Glutamatergic neuron (in vitro differentiated cells): ENCODE measurements at regions not wholly inside any gene's neighbourhood (a gene's known extent, or its start where the extent isn't known, plus 50 kb on each side); places are given as distances from the start of the nearest gene placed in this dataset.

ENCODE experiments used
- DNase-seq: peaks from one replicate; pipeline ENCODE4 v3.0.0; 2022
- H3K27ac Mint-ChIP-seq: one replicate; pipeline ENCODE4 v1.8.0; 2020; ENCODE audit warnings: mild to moderate bottlenecking, mixed read lengths, inconsistent platforms; ENCODE audit not compliant: unreplicated experiment
- H3K27me3 Mint-ChIP-seq: one replicate; pipeline ENCODE4 v1.8.0; 2020; ENCODE audit warnings: mild to moderate bottlenecking, moderate library complexity, mixed read lengths, inconsistent platforms; ENCODE audit not compliant: unreplicated experiment
- H3K36me3 Mint-ChIP-seq: one replicate; pipeline ENCODE4 v1.8.0; 2020; ENCODE audit warnings: mild to moderate bottlenecking, mixed read lengths, inconsistent platforms; ENCODE audit not compliant: unreplicated experiment
- H3K4me1 Mint-ChIP-seq: one replicate; pipeline ENCODE4 v1.8.0; 2020; ENCODE audit warnings: mild to moderate bottlenecking, low read depth, mixed read lengths, inconsistent platforms; ENCODE audit not compliant: unreplicated experiment
- H3K4me3 Mint-ChIP-seq: one replicate; pipeline ENCODE4 v1.8.0; 2020; ENCODE audit warnings: mild to moderate bottlenecking, mixed read lengths, inconsistent platforms; ENCODE audit not compliant: unreplicated experiment
- H3K9me3 Mint-ChIP-seq: one replicate; pipeline ENCODE4 v1.8.0; 2020; ENCODE audit warnings: mild to moderate bottlenecking, moderate library complexity, mixed read lengths, inconsistent platforms; ENCODE audit not compliant: unreplicated experiment
- TF ChIP-seq, protein P1 (sequence below): fragments of 200-600 bp; sonication (generic); IDR thresholded peaks from one replicate; pipeline ENCODE4 v1.5.0; 2021; ENCODE audit not compliant: partially characterized antibody, unreplicated experiment

GRCh38 chr22:48838376-48838775, 989.3 kb downstream of the BRD1 start:
- Mint-ChIP-seq H3K4me1 (no peaks in the 10 kb centered on the region), H3K9me3 (peaks cover 22% of the 10 kb centered on the region), H3K27ac (no peak overlapping the region), H3K4me3 (no peak overlapping the region), H3K27me3 (peaks cover 28% of the 10 kb centered on the region), H3K36me3 (peaks cover 18% of the 10 kb centered on the region)
- TF ChIP-seq, protein P1, sequence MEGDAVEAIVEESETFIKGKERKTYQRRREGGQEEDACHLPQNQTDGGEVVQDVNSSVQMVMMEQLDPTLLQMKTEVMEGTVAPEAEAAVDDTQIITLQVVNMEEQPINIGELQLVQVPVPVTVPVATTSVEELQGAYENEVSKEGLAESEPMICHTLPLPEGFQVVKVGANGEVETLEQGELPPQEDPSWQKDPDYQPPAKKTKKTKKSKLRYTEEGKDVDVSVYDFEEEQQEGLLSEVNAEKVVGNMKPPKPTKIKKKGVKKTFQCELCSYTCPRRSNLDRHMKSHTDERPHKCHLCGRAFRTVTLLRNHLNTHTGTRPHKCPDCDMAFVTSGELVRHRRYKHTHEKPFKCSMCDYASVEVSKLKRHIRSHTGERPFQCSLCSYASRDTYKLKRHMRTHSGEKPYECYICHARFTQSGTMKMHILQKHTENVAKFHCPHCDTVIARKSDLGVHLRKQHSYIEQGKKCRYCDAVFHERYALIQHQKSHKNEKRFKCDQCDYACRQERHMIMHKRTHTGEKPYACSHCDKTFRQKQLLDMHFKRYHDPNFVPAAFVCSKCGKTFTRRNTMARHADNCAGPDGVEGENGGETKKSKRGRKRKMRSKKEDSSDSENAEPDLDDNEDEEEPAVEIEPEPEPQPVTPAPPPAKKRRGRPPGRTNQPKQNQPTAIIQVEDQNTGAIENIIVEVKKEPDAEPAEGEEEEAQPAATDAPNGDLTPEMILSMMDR = no peak
- no peak for DNase-seq

DNA sequence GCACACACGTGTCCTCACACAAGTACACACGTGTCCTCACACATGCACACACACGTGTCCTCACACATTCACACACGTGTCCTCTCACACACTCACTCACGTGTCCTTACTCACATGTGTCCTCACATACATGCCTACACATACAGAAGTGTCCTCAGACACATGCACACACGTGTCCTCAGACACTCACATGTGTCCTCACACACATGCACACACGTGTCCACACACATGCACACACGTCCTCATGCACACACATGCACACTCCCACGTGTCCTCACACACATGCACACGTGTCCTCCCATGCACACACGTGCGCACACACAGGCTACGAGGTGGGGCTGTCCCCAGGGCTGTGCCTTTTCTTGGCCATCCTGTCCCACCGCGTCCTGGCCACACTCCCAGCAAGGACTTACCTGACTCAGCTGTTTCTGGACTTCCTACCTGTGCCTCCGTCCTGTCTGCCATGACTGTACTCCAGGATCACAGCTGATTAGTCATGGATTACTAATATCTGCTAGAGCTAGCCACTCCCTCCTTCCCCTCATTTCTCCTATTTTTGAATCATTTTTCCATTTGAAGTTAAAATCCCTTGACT, 990.2 kb downstream of the BRD1 start:
- peaks cover 28% of the 10 kb centered on the region for H3K27me3 Mint-ChIP-seq
- peaks cover 22% of the 10 kb centered on the region for H3K9me3 Mint-ChIP-seq
- TF ChIP-seq, protein P1 = no peak
- peak overlapping the region; percentile 22 for H3K27ac Mint-ChIP-seq
- no peak overlapping the region for H3K4me3 Mint-ChIP-seq
- DNase-seq = no peak
- peaks cover 21% of the 10 kb centered on the region for H3K36me3 Mint-ChIP-seq
- no peaks in the 10 kb centered on the region for H3K4me1 Mint-ChIP-seq

- peaks cover 21% of the 10 kb centered on the region for H3K36me3 Mint-ChIP-seq
Measured at GRCh38 chr22:48836673-48837340, 990.9 kb downstream of the BRD1 start.

DNA sequence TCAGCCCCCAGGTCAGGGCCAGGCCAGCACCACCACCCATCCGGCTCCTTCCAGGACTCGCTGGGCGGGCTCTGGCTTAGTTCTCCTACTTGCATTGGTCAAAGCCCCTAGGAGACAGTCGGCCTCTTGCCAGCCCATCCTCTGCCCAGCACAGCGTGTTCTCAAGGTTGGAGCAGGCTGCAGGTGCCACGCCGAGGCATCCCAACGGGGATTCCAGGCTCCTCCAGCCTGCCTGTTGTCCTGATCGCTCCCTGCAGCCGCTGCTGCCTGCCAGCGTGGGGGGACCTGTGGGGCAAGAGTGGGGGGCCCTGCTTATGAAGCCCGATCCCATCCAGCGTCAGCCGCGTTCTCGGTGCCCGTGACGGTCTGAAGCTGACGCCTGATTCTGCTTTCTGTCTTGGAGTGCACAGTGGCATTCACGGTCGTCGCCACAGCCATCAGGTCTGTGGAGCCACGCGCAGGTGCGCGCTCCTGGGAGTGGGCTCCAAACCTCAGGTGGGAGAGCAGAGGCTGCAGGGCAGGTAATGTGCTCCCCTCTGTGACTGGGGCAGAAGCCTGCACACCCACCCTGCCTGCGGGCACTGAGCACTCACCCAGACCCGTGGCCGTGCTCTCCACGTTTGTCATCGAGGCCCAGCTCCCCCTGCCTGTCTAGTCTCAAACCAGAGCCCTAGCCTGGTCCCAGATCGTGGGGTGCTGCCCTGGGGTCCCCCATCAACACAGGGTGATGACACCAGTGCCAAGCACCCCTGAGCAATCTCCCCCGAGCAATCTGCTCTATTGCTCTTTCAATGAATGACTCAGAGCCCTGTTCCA, 991.6 kb downstream of the BRD1 start:
- Mint-ChIP-seq H3K36me3 (peaks cover 21% of the 10 kb centered on the region), H3K27ac (no peak overlapping the region), H3K4me1 (no peaks in the 10 kb centered on the region), H3K9me3 (peaks cover 19% of the 10 kb centered on the region), H3K4me3 (no peak overlapping the region), H3K27me3 (peaks cover 24% of the 10 kb centered on the region)
- no peak for DNase-seq
- TF ChIP-seq, protein P1 = no peak

More at GRCh38 chr22:48836673-48837340, 990.9 kb downstream of the BRD1 start:
- DNase-seq = no peak
- H3K27me3 Mint-ChIP-seq = peaks cover 26% of the 10 kb centered on the region
- H3K9me3 Mint-ChIP-seq = peaks cover 22% of the 10 kb centered on the region
- TF ChIP-seq, protein P1 = no peak
- no peak overlapping the region for H3K27ac Mint-ChIP-seq
- no peak overlapping the region for H3K4me3 Mint-ChIP-seq
- H3K4me1 Mint-ChIP-seq = no peaks in the 10 kb centered on the region
